ENCODE measurements at regions not wholly inside any gene's neighbourhood (a gene's known extent, or its start where the extent isn't known, plus 50 kb on each side); places are given as distances from the start of the nearest gene placed in this dataset.

- TF ChIP-seq CTCF (optimal IDR thresholded peaks at IDR 0.05 in 1 of 3, IDR thresholded peaks at IDR 0.05 in 1 of 3, conservative IDR thresholded peaks at IDR 0.05 in 1 of 3; ENCODE audit: extremely low read depth in 1 of 3, insufficient read depth in 2 of 3, low read length in 3 of 3) (no peak), EZH2 (IDR thresholded peaks at IDR 0.05; ENCODE audit: low read length) (no peak)
These were observed 94.6 kb upstream of the RANBP6 start for GRCh38 chr9:6109986-6110385.
